ENCODE measurements at regions not wholly inside any gene's neighbourhood (a gene's known extent, or its start where the extent isn't known, plus 50 kb on each side); places are given as distances from the start of the nearest gene placed in this dataset.
"Not testable (repeated sequence)": the region's sequence is repeated elsewhere in the genome, so short reads cannot be mapped to it uniquely, and the experiment has no call there.

DNA sequence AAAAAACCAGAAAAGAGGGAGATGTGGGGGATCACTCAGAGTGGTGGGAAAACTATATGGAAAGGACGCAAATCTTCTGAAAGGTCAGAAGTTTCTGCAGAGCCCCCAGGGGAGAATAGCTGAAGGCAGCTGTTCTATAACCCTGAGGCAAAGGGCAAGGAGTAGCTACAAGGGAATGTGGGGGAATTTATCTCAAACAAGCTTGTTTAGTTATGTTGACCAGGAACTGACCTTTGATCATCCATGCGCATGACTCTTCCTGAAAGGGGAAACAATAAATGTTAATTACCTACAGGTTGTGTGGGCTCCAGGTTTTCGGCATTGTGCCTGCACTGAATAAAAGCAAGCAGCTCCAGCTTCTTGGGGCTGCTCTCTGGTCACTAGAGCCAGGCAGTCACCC, 968.5 kb downstream of the AACS start:
- H3K36me3 Mint-ChIP-seq (ENCODE audit: unreplicated experiment), result no peaks in the 10 kb centered on the region
- no peaks in the 10 kb centered on the region for H3K4me1 Mint-ChIP-seq (ENCODE audit: unreplicated experiment)
- no peaks in the 10 kb centered on the region for H3K27me3 Mint-ChIP-seq (ENCODE audit: unreplicated experiment)
- H3K9me3 Mint-ChIP-seq (ENCODE audit: unreplicated experiment), result peaks cover 24% of the 10 kb centered on the region
- DNase-seq (ENCODE audit: extremely low spot score, unreplicated experiment), result no peak
- no peak overlapping the region for H3K4me3 Mint-ChIP-seq (ENCODE audit: unreplicated experiment)
- H3K27ac Mint-ChIP-seq (ENCODE audit: unreplicated experiment), result no peak overlapping the region
- TF ChIP-seq, protein P1, sequence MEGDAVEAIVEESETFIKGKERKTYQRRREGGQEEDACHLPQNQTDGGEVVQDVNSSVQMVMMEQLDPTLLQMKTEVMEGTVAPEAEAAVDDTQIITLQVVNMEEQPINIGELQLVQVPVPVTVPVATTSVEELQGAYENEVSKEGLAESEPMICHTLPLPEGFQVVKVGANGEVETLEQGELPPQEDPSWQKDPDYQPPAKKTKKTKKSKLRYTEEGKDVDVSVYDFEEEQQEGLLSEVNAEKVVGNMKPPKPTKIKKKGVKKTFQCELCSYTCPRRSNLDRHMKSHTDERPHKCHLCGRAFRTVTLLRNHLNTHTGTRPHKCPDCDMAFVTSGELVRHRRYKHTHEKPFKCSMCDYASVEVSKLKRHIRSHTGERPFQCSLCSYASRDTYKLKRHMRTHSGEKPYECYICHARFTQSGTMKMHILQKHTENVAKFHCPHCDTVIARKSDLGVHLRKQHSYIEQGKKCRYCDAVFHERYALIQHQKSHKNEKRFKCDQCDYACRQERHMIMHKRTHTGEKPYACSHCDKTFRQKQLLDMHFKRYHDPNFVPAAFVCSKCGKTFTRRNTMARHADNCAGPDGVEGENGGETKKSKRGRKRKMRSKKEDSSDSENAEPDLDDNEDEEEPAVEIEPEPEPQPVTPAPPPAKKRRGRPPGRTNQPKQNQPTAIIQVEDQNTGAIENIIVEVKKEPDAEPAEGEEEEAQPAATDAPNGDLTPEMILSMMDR (IDR thresholded peaks at IDR 0.05), result no peak

DNA sequence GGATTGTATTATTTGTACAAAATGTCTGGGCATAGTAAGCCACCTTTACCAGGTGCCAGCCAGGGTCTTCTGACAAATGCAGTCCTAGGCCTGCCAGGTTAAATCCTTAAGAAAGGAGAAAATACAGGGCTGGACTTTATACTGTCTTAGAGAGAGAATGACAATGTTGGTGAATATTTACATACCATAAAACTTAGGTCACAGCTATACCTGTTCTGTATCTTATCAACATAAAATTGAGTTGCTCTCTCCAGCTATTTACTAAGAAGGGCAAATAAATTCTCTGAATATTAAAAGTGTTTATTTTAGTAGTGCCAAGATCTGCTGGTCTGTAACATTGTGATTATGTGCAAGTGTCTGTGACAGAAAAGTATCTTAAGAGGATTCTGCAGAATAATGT, 971.1 kb downstream of the AACS start:
- no peaks in the 10 kb centered on the region for H3K36me3 Mint-ChIP-seq (ENCODE audit: unreplicated experiment)
- TF ChIP-seq, protein P1 (IDR thresholded peaks at IDR 0.05), result no peak
- peaks cover 21% of the 10 kb centered on the region for H3K9me3 Mint-ChIP-seq (ENCODE audit: unreplicated experiment)

GRCh38 chr12:126038434-126038833, 973.2 kb downstream of the AACS start:
- H3K4me3 Mint-ChIP-seq (ENCODE audit: unreplicated experiment), result no peak overlapping the region

More for the DNA sequence above, 971.1 kb downstream of the AACS start:
- Mint-ChIP-seq H3K4me3 (ENCODE audit: unreplicated experiment) (no peak overlapping the region), H3K4me1 (ENCODE audit: unreplicated experiment) (no peaks in the 10 kb centered on the region), H3K27ac (ENCODE audit: unreplicated experiment) (no peak overlapping the region), H3K27me3 (ENCODE audit: unreplicated experiment) (no peaks in the 10 kb centered on the region)
- no peak for DNase-seq (ENCODE audit: extremely low spot score, unreplicated experiment)

GRCh38 chr12:126040307-126040706, 975.1 kb downstream of the AACS start:
- TF ChIP-seq, protein P1 (IDR thresholded peaks at IDR 0.05), result no peak
- Mint-ChIP-seq H3K9me3 (ENCODE audit: unreplicated experiment) (peaks cover 31% of the 10 kb centered on the region), H3K4me3 (ENCODE audit: unreplicated experiment) (no peak overlapping the region), H3K27me3 (ENCODE audit: unreplicated experiment) (no peaks in the 10 kb centered on the region), H3K4me1 (ENCODE audit: unreplicated experiment) (no peaks in the 10 kb centered on the region), H3K36me3 (ENCODE audit: unreplicated experiment) (no peaks in the 10 kb centered on the region), H3K27ac (ENCODE audit: unreplicated experiment) (no peak overlapping the region)
- DNase-seq (ENCODE audit: extremely low spot score, unreplicated experiment), result no peak

More at GRCh38 chr12:126038434-126038833, 973.2 kb downstream of the AACS start:
- H3K27me3 Mint-ChIP-seq (ENCODE audit: unreplicated experiment), result no peaks in the 10 kb centered on the region
- peaks cover 20% of the 10 kb centered on the region for H3K9me3 Mint-ChIP-seq (ENCODE audit: unreplicated experiment)
- no peak overlapping the region for H3K27ac Mint-ChIP-seq (ENCODE audit: unreplicated experiment)
- no peaks in the 10 kb centered on the region for H3K36me3 Mint-ChIP-seq (ENCODE audit: unreplicated experiment)
- DNase-seq (ENCODE audit: extremely low spot score, unreplicated experiment), result no peak
- no peaks in the 10 kb centered on the region for H3K4me1 Mint-ChIP-seq (ENCODE audit: unreplicated experiment)
- TF ChIP-seq, protein P1 (IDR thresholded peaks at IDR 0.05), result no peak

GRCh38 chr12:126042286-126042685, 977.1 kb downstream of the AACS start:
- TF ChIP-seq, protein P1 (IDR thresholded peaks at IDR 0.05), result no peak
- H3K4me1 Mint-ChIP-seq (ENCODE audit: unreplicated experiment), result no peaks in the 10 kb centered on the region

DNA sequence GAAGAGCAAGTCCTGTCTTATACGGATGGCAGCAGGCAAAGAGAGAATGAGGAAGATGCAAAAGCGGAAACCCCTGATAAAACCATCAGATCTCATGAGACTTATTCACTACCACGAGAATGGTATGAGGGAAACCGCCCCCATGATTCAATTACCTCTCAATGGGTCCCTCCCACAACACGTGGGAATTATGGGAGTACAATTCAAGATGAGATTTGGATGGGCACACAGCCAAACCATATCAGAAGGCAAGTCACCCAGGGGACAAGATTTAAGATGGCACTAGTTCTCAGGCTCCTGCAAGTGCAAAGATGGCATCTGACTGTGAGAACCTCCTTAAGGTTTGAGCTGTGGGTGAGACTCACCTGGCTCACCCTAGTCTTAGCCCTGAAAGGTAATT, 984.3 kb downstream of the AACS start:
- peaks cover 48% of the 10 kb centered on the region for H3K9me3 Mint-ChIP-seq (ENCODE audit: unreplicated experiment)
- H3K27me3 Mint-ChIP-seq (ENCODE audit: unreplicated experiment); H3K36me3 Mint-ChIP-seq (ENCODE audit: unreplicated experiment); DNase-seq (ENCODE audit: extremely low spot score, unreplicated experiment); H3K4me3 Mint-ChIP-seq (ENCODE audit: unreplicated experiment); H3K4me1 Mint-ChIP-seq (ENCODE audit: unreplicated experiment); H3K27ac Mint-ChIP-seq (ENCODE audit: unreplicated experiment): not testable (repeated sequence)

More at GRCh38 chr12:126042286-126042685, 977.1 kb downstream of the AACS start:
- H3K27ac Mint-ChIP-seq (ENCODE audit: unreplicated experiment), result no peak overlapping the region
- H3K27me3 Mint-ChIP-seq (ENCODE audit: unreplicated experiment), result no peaks in the 10 kb centered on the region
- H3K4me3 Mint-ChIP-seq (ENCODE audit: unreplicated experiment), result no peak overlapping the region
- peaks cover 42% of the 10 kb centered on the region for H3K9me3 Mint-ChIP-seq (ENCODE audit: unreplicated experiment)
- H3K36me3 Mint-ChIP-seq (ENCODE audit: unreplicated experiment), result no peaks in the 10 kb centered on the region
- no peak for DNase-seq (ENCODE audit: extremely low spot score, unreplicated experiment)

All from osteocyte (in vitro differentiated cells).